Breast epithelium (tissue), 3 donors: ENCODE measurements at regions not wholly inside any gene's neighbourhood (a gene's known extent, or its start where the extent isn't known, plus 50 kb on each side); places are given as distances from the start of the nearest gene placed in this dataset.

Experiments used
- POLR2A ChIP-seq: fragments of 450-650 bp; IDR thresholded peaks from one replicate; pipeline ENCODE4 v1.6.1; 2016; ENCODE audit warnings: antibody characterized with exemption, mild to moderate bottlenecking, moderate library complexity
- POLR2AphosphoS5 ChIP-seq, 3 donors: sonication (generic); formaldehyde crosslinking; IDR thresholded peaks; one replicate each; pipeline ENCODE4 v1.6.1; 2017; ENCODE audit warnings: antibody characterized with exemption in 3 of 3
- TF ChIP-seq, protein P1 (sequence below), 3 donors: fragments of 450-650 bp; IDR thresholded peaks; one replicate each; pipeline ENCODE4 v1.5.1; 2016 to 2017; ENCODE audit warnings: antibody characterized with exemption in 3 of 3, mild to moderate bottlenecking in 3 of 3, moderate library complexity in 3 of 3

DNA sequence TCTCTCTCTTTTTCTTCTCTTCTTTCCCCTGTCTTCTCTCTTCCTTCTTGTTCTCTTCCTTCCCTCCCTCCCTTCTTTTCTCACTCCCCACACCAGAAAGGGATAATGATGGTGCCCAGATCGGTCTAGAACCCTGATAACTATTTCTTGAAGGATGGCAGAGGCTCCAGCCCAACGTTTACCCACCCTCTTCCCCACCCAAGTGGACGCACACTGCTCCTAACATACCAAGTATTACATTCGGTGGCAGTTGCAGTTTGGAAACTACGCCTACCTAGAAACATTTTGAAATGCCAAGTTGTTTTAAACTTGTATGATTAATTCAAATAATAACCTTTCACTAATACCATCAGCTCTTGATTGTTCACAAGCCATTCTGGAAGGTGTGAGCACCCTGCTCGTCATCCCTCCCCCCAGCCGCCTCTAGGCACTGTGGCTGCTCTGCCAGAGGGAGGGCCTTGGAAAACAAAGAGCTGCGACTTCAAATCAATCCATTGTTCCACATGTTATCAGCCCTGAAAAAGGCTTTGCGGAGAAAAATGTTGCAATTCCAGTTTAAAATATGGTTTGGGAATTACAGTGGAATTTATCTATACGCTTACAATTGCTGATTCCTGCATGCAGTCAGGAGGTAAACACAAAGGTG is 1017.5 kb upstream of the TENM3 start:
- TF ChIP-seq, protein P1, sequence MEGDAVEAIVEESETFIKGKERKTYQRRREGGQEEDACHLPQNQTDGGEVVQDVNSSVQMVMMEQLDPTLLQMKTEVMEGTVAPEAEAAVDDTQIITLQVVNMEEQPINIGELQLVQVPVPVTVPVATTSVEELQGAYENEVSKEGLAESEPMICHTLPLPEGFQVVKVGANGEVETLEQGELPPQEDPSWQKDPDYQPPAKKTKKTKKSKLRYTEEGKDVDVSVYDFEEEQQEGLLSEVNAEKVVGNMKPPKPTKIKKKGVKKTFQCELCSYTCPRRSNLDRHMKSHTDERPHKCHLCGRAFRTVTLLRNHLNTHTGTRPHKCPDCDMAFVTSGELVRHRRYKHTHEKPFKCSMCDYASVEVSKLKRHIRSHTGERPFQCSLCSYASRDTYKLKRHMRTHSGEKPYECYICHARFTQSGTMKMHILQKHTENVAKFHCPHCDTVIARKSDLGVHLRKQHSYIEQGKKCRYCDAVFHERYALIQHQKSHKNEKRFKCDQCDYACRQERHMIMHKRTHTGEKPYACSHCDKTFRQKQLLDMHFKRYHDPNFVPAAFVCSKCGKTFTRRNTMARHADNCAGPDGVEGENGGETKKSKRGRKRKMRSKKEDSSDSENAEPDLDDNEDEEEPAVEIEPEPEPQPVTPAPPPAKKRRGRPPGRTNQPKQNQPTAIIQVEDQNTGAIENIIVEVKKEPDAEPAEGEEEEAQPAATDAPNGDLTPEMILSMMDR (IDR thresholded peaks at IDR 0.05) = no peak
- no peak for TF ChIP-seq POLR2A
- no peak for TF ChIP-seq POLR2AphosphoS5 (IDR thresholded peaks at IDR 0.05)
